Thoracic aorta (tissue), 2 donors: ENCODE measurements at regions not wholly inside any gene's neighbourhood (a gene's known extent, or its start where the extent isn't known, plus 50 kb on each side); places are given as distances from the start of the nearest gene placed in this dataset.

Source experiments
- ATAC-seq: fragments of 150-250 bp; one replicate; pipeline ENCODE4 v1.8.0; 2017; ENCODE audit warnings: low read depth; ENCODE audit not compliant: insufficient number of reproducible peaks, low FRiP score
- DNase-seq: peaks from one replicate; pipeline ENCODE4 v3.0.0-alpha.2; 2020; ENCODE audit warnings: low spot score
- H3K27ac ChIP-seq, 2 donors: fragments of 200-600 bp; sonication (generic); 1 replicate in 1 of 2; 2 replicates in 1 of 2; pipeline ENCODE4 v1.5.1; 2016; ENCODE audit warnings: mild to moderate bottlenecking in 2 of 2, moderate library complexity in 2 of 2
- H3K27me3 ChIP-seq: fragments of 200-600 bp; sonication (generic); replicated peaks from 2 replicates; pipeline ENCODE4 v1.6.0; 2016; ENCODE audit warnings: mild to moderate bottlenecking; ENCODE audit not compliant: insufficient read depth
- H3K36me3 ChIP-seq: fragments of 200-600 bp; sonication (generic); one replicate; pipeline ENCODE4 v1.5.1; 2016
- H3K4me1 ChIP-seq, 2 donors: fragments of 200-600 bp; sonication (generic); 1 replicate in 1 of 2; 2 replicates in 1 of 2; pipeline versions ENCODE4 v1.5.1 to v1.6.0; 2016; ENCODE audit warnings: low read depth in 2 of 2, mild to moderate bottlenecking in 1 of 2; ENCODE audit not compliant: control insufficient read depth in 1 of 2
- H3K4me3 ChIP-seq: fragments of 200-600 bp; sonication (generic); 2 replicates; pipeline ENCODE4 v1.5.1; 2016; ENCODE audit warnings: mild to moderate bottlenecking
- H3K9me3 ChIP-seq: fragments of 200-600 bp; sonication (generic); 2 replicates; pipeline ENCODE4 v1.5.1; 2016
- CTCF ChIP-seq: fragments of 200-600 bp; sonication (generic); IDR thresholded peaks from one replicate; pipeline ENCODE4 v1.5.1; 2019; ENCODE audit warnings: antibody characterized with exemption

- DNase-seq, result no peak
- H3K27ac ChIP-seq, result no peak overlapping the region
- no peak overlapping the region for H3K4me3 ChIP-seq
- H3K4me1 ChIP-seq, result no peaks in the 10 kb centered on the region
- no peak for ATAC-seq
- TF ChIP-seq CTCF, result no peak
- H3K27me3 ChIP-seq, result no peaks in the 10 kb centered on the region
- H3K36me3 ChIP-seq, result no peaks in the 10 kb centered on the region
- H3K9me3 ChIP-seq, result no peaks in the 10 kb centered on the region
Observed at GRCh38 chr4:95957759-95958158, 117.9 kb downstream of the PDHA2 start.

- ATAC-seq, result no peak
- Histone ChIP-seq H3K4me1 (no peaks in the 10 kb centered on the region), H3K36me3 (no peaks in the 10 kb centered on the region), H3K27me3 (no peaks in the 10 kb centered on the region), H3K4me3 (no peak overlapping the region), H3K9me3 (no peaks in the 10 kb centered on the region), H3K27ac (no peak overlapping the region)
- no peak for TF ChIP-seq CTCF
- DNase-seq, result no peak
Observed at GRCh38 chr4:95959182-95959581, 119.3 kb downstream of the PDHA2 start.

GRCh38 chr4:95959633-95960032 lies 119.7 kb downstream of the PDHA2 start:
- Histone ChIP-seq H3K4me1 (no peaks in the 10 kb centered on the region), H3K4me3 (no peak overlapping the region), H3K27ac (no peak overlapping the region), H3K27me3 (no peaks in the 10 kb centered on the region), H3K9me3 (no peaks in the 10 kb centered on the region), H3K36me3 (no peaks in the 10 kb centered on the region)
- no peak for ATAC-seq
- no peak for DNase-seq
- TF ChIP-seq CTCF, result no peak

GRCh38 chr4:95963456-95963855 lies 123.6 kb downstream of the PDHA2 start:
- Histone ChIP-seq H3K4me1 (no peaks in the 10 kb centered on the region), H3K27me3 (no peaks in the 10 kb centered on the region), H3K4me3 (no peak overlapping the region), H3K27ac (no peak overlapping the region), H3K36me3 (no peaks in the 10 kb centered on the region), H3K9me3 (no peaks in the 10 kb centered on the region)
- no peak for TF ChIP-seq CTCF
- no peak for ATAC-seq
- DNase-seq, result no peak

- no peaks in the 10 kb centered on the region for H3K4me1 ChIP-seq
- no peak for TF ChIP-seq CTCF
- DNase-seq (no peak), ATAC-seq (no peak)
- H3K36me3 ChIP-seq, result no peaks in the 10 kb centered on the region
- H3K4me3 ChIP-seq, result no peak overlapping the region
- no peaks in the 10 kb centered on the region for H3K27me3 ChIP-seq
- no peak overlapping the region for H3K27ac ChIP-seq
- H3K9me3 ChIP-seq, result no peaks in the 10 kb centered on the region
Observed at GRCh38 chr4:95979961-95980876, 140.3 kb downstream of the PDHA2 start.
